RWPE1 (cell line): ENCODE measurements at regions not wholly inside any gene's neighbourhood (a gene's known extent, or its start where the extent isn't known, plus 50 kb on each side); places are given as distances from the start of the nearest gene placed in this dataset.

Source experiments
- CTCF ChIA-PET: fragments of 350-600 bp; sonication (Branson Sonifier 250); formaldehyde crosslinking; extraction: SDS; loops from one replicate; lab custom pipeline; 2021; lab: Yijun Ruan, JAX
- POLR2A ChIA-PET: fragments of 400-600 bp; formaldehyde crosslinking; extraction: SDS; loops from one replicate; lab custom pipeline; 2020; ENCODE audit warnings: antibody characterized with exemption; ENCODE audit not compliant: low non-redundant PET; lab: Yijun Ruan, JAX
- DNase-seq: peaks from one replicate; pipeline ENCODE4 v3.0.0; 2012; ENCODE audit warnings: low spot score
- H3K27ac ChIP-seq: fragments of 450-650 bp; 2 replicates; pipeline ENCODE4 v1.5.1; 2017
- TF ChIP-seq, protein P1 (sequence below): fragments of 450-650 bp; conservative IDR thresholded peaks from 2 replicates; pipeline ENCODE4 v1.5.1; 2017; ENCODE audit warnings: low read depth, mild to moderate bottlenecking

DNA sequence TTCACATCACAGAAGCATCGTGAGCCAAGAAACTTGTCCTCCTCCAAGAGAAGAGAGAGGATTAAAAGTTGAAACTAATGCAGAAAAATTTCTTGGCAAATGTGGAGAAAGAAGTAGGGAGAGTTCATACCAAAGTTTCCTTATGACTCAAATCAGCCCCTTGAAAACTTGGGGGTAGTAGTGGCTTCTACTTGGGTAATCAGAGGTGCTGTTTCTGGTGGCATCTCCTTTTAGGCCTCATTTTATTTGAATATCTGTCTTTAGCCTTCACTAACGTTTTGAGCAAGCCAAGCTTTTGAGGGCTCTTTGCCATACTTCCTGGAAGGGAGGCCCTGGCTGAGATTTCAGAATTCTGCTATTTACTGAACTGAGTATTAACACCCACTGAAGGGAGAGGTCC, 515.3 kb upstream of the MEX3C start:
- H3K27ac ChIP-seq, result no peak overlapping the region
- CTCF ChIA-PET, result no interaction called here
- no peak for DNase-seq
- POLR2A ChIA-PET, result no interaction called here
- TF ChIP-seq, protein P1, sequence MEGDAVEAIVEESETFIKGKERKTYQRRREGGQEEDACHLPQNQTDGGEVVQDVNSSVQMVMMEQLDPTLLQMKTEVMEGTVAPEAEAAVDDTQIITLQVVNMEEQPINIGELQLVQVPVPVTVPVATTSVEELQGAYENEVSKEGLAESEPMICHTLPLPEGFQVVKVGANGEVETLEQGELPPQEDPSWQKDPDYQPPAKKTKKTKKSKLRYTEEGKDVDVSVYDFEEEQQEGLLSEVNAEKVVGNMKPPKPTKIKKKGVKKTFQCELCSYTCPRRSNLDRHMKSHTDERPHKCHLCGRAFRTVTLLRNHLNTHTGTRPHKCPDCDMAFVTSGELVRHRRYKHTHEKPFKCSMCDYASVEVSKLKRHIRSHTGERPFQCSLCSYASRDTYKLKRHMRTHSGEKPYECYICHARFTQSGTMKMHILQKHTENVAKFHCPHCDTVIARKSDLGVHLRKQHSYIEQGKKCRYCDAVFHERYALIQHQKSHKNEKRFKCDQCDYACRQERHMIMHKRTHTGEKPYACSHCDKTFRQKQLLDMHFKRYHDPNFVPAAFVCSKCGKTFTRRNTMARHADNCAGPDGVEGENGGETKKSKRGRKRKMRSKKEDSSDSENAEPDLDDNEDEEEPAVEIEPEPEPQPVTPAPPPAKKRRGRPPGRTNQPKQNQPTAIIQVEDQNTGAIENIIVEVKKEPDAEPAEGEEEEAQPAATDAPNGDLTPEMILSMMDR, result no peak

DNA sequence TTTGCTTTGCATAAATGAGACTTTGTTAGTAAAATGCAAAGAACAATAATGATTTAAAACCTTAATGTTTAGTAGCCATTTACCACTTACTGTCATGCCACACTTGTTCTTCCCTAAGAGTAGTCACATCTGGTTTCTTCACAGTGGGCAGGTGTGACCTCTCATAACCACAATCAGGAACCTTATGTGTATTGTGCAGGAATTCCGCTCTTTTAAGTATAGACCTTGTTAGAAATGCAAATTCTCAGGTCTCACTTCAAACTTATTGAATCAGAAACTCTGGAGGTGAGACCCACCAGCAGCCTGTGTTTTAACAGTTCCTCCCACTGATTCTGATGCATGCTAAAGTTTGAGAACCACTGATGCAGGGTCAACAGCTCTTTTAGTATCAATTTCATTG, 518.8 kb upstream of the MEX3C start:
- H3K27ac ChIP-seq, result no peak overlapping the region
- POLR2A ChIA-PET, result no interaction called here
- TF ChIP-seq, protein P1, result no peak
- CTCF ChIA-PET, result no interaction called here
- no peak for DNase-seq

DNA sequence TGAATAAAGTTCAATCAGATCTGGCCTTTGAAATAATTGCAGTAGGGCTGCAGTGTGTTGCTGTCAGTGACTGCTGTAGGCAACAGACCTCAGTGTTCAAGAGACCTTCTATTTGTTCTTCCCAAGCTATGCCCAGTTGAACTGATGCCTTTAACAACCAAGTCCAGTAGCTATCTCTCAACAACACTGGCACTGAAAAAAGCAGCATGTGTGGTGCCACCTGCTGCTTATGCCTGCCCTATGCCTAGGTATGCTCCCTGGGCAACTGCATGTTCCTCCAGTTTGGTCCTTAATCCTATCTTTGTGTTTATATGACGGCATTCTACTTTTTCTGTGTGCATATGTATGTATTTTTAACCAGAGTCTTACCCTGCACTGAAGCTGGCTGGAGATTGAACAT, 523.9 kb upstream of the MEX3C start:
- ChIA-PET POLR2A (no interaction called here), CTCF (no interaction called here)
- H3K27ac ChIP-seq, result no peak overlapping the region

DNA sequence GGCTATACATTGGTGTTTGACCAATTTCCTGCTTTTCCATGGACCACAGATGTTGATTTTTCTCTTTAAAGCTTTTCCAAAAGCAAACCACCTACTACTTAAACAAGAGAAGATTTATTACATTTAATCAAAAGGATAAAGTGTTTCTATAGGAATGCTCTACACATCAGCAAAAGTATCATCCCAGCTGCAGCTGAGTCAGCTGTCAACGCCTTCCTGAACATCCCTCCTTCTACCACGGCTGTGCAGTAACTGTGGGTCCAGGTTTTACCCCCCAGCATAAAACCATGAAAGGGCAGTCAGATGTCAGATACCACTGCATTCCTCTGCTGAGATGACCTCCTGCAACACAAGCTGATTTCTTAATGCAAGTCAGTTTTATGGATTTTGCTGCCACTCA, 524.5 kb upstream of the MEX3C start:
- TF ChIP-seq, protein P1, result no peak
- ChIA-PET CTCF (no interaction called here), POLR2A (no interaction called here)
- DNase-seq, result no peak
- H3K27ac ChIP-seq, result no peak overlapping the region

More for the DNA sequence above, 523.9 kb upstream of the MEX3C start:
- no peak for DNase-seq
- TF ChIP-seq, protein P1, result no peak

DNA sequence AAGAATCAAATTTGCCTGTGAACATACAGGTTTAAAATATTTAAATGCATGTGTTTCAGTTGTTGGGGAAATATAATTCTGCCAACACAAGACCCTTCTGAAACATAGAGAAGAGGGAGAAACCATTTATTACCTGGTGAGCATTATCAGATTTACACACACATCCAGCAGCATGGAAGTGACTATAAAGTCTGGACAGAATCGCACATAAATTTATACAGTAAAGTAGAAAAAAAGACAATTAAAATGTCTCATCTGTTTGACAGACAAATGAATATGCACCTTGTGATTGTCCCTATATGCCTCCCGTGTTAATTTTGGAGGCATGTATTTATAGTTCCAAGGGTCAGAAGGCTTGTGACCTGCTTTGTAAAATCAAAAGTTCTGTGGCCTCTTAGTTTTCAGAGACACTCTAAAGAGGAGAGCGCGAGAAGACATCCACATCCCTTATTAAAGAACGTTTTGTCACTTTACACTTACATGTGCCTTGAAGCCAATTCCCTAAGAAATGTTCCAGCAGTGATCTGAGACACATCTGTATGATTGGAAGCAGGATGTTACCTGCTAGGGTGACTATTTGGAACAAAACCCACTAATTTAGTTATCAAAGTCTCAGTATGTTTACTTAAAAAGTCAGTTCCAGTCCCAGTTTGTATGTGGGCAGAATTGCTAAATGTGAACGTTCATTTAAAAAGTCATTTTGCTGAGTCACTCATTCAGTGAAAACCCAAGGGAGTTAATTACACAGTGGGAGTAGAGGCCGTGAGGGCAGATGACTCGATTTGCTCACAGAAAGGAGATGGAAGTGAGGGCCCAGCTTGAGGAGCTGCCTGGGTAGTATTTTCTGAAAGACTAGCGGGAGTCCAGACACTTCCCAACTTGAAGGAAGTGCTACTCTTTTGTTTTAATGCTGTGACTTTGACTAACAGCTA, 527.6 kb upstream of the MEX3C start:
- ChIA-PET CTCF (no interaction called here), POLR2A (no interaction called here)
- no peak for DNase-seq
- TF ChIP-seq, protein P1, result no peak
- H3K27ac ChIP-seq, result no peak overlapping the region

DNA sequence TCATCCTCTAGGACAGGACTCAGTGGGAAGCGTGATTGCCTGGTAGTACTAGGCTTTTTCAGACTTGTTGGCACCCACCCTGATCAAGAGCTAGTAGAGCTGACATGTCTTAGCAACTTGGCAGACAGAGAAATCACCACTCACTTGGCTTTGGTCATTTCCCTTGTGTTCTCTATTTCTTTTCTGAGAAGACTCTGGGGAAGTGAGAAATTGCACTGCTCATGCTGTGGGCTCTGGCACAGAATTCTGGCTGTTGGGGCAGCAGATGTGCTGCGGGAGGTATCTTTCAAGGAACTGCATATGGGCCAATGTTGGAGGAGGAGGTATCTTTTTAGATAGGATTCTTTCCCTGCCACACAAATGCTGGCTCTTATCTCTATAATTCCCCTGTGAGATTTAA, 529.1 kb upstream of the MEX3C start:
- TF ChIP-seq, protein P1, result no peak
- POLR2A ChIA-PET, result no interaction called here
- DNase-seq, result no peak
- CTCF ChIA-PET, result no interaction called here
- no peak overlapping the region for H3K27ac ChIP-seq
